ENCODE measurements at regions not wholly inside any gene's neighbourhood (a gene's known extent, or its start where the extent isn't known, plus 50 kb on each side); places are given as distances from the start of the nearest gene placed in this dataset.

DNA sequence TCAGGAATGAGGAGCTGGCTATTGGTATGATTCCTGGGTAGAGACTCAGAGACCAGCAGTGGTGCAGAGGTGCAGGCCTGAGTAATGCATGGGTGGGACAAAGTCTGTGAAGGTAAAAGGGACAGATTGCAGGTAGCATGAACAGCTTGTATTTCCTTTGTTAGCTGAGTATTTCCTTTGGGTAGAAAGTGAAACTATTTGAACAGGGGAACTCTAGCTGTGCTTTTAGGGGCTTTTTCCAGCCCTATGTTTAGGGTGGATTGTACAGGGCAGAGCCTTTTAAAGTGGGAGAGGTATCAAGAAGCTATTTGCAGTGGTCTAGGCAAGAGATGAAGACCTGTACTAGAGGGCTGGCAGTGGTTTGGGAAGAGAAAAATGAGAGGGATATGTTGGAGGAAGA is 739.9 kb downstream of the REEP3 start:
- TF ChIP-seq SMARCC2 (IDR thresholded peaks at IDR 0.05) (no peak), CREM (IDR thresholded peaks at IDR 0.05) (no peak), CREM (CRISPR knock-in tag; IDR thresholded peaks at IDR 0.05) (no peak), MTA3 (CRISPR knock-in tag; IDR thresholded peaks at IDR 0.05) (no peak), RFX3 (CRISPR knock-in tag; IDR thresholded peaks at IDR 0.05) (no peak), SOX13 (IDR thresholded peaks at IDR 0.05) (no peak), SOX13 (CRISPR knock-in tag; conservative IDR thresholded peaks at IDR 0.05 in 1 of 2, IDR thresholded peaks at IDR 0.05 in 1 of 2) (no peak), PHF21A (CRISPR knock-in tag; IDR thresholded peaks at IDR 0.05) (no peak)
- TF ChIP-seq, protein P1, sequence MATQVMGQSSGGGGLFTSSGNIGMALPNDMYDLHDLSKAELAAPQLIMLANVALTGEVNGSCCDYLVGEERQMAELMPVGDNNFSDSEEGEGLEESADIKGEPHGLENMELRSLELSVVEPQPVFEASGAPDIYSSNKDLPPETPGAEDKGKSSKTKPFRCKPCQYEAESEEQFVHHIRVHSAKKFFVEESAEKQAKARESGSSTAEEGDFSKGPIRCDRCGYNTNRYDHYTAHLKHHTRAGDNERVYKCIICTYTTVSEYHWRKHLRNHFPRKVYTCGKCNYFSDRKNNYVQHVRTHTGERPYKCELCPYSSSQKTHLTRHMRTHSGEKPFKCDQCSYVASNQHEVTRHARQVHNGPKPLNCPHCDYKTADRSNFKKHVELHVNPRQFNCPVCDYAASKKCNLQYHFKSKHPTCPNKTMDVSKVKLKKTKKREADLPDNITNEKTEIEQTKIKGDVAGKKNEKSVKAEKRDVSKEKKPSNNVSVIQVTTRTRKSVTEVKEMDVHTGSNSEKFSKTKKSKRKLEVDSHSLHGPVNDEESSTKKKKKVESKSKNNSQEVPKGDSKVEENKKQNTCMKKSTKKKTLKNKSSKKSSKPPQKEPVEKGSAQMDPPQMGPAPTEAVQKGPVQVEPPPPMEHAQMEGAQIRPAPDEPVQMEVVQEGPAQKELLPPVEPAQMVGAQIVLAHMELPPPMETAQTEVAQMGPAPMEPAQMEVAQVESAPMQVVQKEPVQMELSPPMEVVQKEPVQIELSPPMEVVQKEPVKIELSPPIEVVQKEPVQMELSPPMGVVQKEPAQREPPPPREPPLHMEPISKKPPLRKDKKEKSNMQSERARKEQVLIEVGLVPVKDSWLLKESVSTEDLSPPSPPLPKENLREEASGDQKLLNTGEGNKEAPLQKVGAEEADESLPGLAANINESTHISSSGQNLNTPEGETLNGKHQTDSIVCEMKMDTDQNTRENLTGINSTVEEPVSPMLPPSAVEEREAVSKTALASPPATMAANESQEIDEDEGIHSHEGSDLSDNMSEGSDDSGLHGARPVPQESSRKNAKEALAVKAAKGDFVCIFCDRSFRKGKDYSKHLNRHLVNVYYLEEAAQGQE (IDR thresholded peaks at IDR 0.05; ENCODE audit: borderline replicate concordance in 1 of 2, low read depth in 1 of 2, low read length in 2 of 2) = no peak
- TF ChIP-seq, protein P2, sequence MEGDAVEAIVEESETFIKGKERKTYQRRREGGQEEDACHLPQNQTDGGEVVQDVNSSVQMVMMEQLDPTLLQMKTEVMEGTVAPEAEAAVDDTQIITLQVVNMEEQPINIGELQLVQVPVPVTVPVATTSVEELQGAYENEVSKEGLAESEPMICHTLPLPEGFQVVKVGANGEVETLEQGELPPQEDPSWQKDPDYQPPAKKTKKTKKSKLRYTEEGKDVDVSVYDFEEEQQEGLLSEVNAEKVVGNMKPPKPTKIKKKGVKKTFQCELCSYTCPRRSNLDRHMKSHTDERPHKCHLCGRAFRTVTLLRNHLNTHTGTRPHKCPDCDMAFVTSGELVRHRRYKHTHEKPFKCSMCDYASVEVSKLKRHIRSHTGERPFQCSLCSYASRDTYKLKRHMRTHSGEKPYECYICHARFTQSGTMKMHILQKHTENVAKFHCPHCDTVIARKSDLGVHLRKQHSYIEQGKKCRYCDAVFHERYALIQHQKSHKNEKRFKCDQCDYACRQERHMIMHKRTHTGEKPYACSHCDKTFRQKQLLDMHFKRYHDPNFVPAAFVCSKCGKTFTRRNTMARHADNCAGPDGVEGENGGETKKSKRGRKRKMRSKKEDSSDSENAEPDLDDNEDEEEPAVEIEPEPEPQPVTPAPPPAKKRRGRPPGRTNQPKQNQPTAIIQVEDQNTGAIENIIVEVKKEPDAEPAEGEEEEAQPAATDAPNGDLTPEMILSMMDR (CRISPR knock-in tag; IDR thresholded peaks at IDR 0.05) = no peak
- TF ChIP-seq, protein P3, sequence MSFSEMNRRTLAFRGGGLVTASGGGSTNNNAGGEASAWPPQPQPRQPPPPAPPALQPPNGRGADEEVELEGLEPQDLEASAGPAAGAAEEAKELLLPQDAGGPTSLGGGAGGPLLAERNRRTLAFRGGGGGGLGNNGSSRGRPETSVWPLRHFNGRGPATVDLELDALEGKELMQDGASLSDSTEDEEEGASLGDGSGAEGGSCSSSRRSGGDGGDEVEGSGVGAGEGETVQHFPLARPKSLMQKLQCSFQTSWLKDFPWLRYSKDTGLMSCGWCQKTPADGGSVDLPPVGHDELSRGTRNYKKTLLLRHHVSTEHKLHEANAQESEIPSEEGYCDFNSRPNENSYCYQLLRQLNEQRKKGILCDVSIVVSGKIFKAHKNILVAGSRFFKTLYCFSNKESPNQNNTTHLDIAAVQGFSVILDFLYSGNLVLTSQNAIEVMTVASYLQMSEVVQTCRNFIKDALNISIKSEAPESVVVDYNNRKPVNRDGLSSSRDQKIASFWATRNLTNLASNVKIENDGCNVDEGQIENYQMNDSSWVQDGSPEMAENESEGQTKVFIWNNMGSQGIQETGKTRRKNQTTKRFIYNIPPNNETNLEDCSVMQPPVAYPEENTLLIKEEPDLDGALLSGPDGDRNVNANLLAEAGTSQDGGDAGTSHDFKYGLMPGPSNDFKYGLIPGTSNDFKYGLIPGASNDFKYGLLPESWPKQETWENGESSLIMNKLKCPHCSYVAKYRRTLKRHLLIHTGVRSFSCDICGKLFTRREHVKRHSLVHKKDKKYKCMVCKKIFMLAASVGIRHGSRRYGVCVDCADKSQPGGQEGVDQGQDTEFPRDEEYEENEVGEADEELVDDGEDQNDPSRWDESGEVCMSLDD (CRISPR knock-in tag; IDR thresholded peaks at IDR 0.05; ENCODE audit: borderline replicate concordance) = no peak

Measured in HepG2 (cell line).